SK-N-SH (cell line): ENCODE measurements at regions not wholly inside any gene's neighbourhood (a gene's known extent, or its start where the extent isn't known, plus 50 kb on each side); places are given as distances from the start of the nearest gene placed in this dataset.

Source experiments
- CTCF ChIA-PET: fragments of 300-600, 350-600 bp; formaldehyde crosslinking; extraction: SDS; loops from one replicate; lab custom pipeline; 2021; lab: Yijun Ruan, JAX
- POLR2A ChIA-PET: fragments of 350-600 bp; sonication (Branson Sonifier 250); formaldehyde crosslinking; extraction: SDS; loops from one replicate; lab custom pipeline; 2020; ENCODE audit warnings: antibody characterized with exemption, inconsistent platforms; lab: Yijun Ruan, JAX
- DNase-seq: peaks from one replicate; pipeline ENCODE4 v3.0.0; 2012
- H2AFZ ChIP-seq: fragments of 200-600 bp; sonication (generic); 2 replicates; pipeline ENCODE4 v1.8.1; 2016; ENCODE audit warnings: antibody characterized with exemption, mild to moderate bottlenecking, low read depth
- H3F3A ChIP-seq: fragments of 200-600 bp; sonication (generic); replicated peaks from 2 replicates; pipeline ENCODE3; 2016; ENCODE audit warnings: antibody characterized with exemption, mild to moderate bottlenecking; ENCODE audit not compliant: insufficient read depth
- H3K27ac ChIP-seq, 2 experiments: fragments of 200-500 bp in 1 of 2; fragments of 200-600 bp in 1 of 2; sonication (Bioruptor generic) in 1 of 2; sonication (generic), shearing (Covaris generic) in 1 of 2; 2 replicates each; pipeline versions ENCODE4 v1.5.1 to v1.6.1; 2014 to 2016; ENCODE audit warnings: low read depth in 2 of 2, inconsistent platforms in 1 of 2, low read length in 1 of 2, mild to moderate bottlenecking in 1 of 2, mixed read lengths in 1 of 2
- H3K27me3 ChIP-seq: fragments of 200-600 bp; sonication (generic), shearing (Covaris generic); 2 replicates; pipeline ENCODE4 v1.6.1; 2016; ENCODE audit warnings: mixed run types; ENCODE audit not compliant: insufficient read depth
- H3K36me3 ChIP-seq, 2 experiments: fragments of 200-500 bp in 1 of 2; fragments of 200-600 bp in 1 of 2; sonication (Bioruptor generic) in 1 of 2; sonication (generic) in 1 of 2; replicated peaks in 1 of 2; 2 replicates each; pipeline versions ENCODE3 to v1.5.1; 2014 to 2016; ENCODE audit warnings: low read length in 1 of 2, mild to moderate bottlenecking in 1 of 2; ENCODE audit not compliant: insufficient read depth in 2 of 2, control insufficient read depth in 1 of 2
- H3K4me1 ChIP-seq, 2 experiments: fragments of 200-500 bp in 1 of 2; fragments of 200-600 bp in 1 of 2; sonication (Bioruptor generic) in 1 of 2; sonication (generic), shearing (Covaris generic) in 1 of 2; 2 replicates each; pipeline versions ENCODE4 v1.5.1 to v1.6.1; 2014 to 2016; ENCODE audit warnings: low read depth in 1 of 2, low read length in 1 of 2, mixed run types in 1 of 2; ENCODE audit not compliant: insufficient read depth in 2 of 2, control insufficient read depth in 1 of 2
- H3K4me2 ChIP-seq: fragments of 200-600 bp; sonication (generic), shearing (Covaris generic); 2 replicates; pipeline ENCODE4 v1.6.1; 2017; ENCODE audit warnings: mixed run types
- H3K4me3 ChIP-seq, 2 experiments: fragments of 200-500 bp in 1 of 2; fragments of 200-600 bp in 1 of 2; sonication (Bioruptor generic) in 1 of 2; sonication (generic), shearing (Covaris generic) in 1 of 2; 2 replicates each; pipeline versions ENCODE4 v1.5.1 to v1.8.1; 2014 to 2016; ENCODE audit warnings: low read depth in 2 of 2, inconsistent platforms in 1 of 2, low read length in 1 of 2, mild to moderate bottlenecking in 1 of 2, mixed read lengths in 1 of 2, moderate library complexity in 1 of 2
- H3K79me2 ChIP-seq: fragments of 200-600 bp; sonication (generic); 2 replicates; pipeline ENCODE4 v1.8.1; 2017; ENCODE audit warnings: mild to moderate bottlenecking; ENCODE audit not compliant: insufficient read depth
- H3K9ac ChIP-seq: fragments of 200-600 bp; sonication (generic); 2 replicates; pipeline ENCODE4 v1.6.1; 2017; ENCODE audit warnings: mixed run types
- H3K9me2 ChIP-seq: fragments of 200-600 bp; sonication (generic); 2 replicates; pipeline ENCODE4 v1.6.1; 2017; ENCODE audit warnings: mixed run types
- H3K9me3 ChIP-seq: fragments of 200-600 bp; sonication (generic); 2 replicates; pipeline ENCODE4 v1.6.1; 2017; ENCODE audit warnings: mixed run types, mild to moderate bottlenecking, moderate library complexity
- H4K20me1 ChIP-seq: fragments of 200-600 bp; sonication (generic); 2 replicates; pipeline ENCODE4 v1.6.1; 2017; ENCODE audit warnings: mild to moderate bottlenecking, mixed run types; ENCODE audit not compliant: insufficient read depth
- FOXM1 ChIP-seq: IDR thresholded peaks from 2 replicates; pipeline ENCODE4 v1.4.0; 2012; ENCODE audit warnings: low read depth, mild to moderate bottlenecking
- GATA2 ChIP-seq: sonication (generic); formaldehyde crosslinking; IDR thresholded peaks from 2 replicates; pipeline ENCODE4 v1.5.0; 2020; ENCODE audit warnings: mild to moderate bottlenecking, missing genetic modification reagents
- IRF3 ChIP-seq: fragments of 150-350 bp; IDR thresholded peaks from 2 replicates; pipeline ENCODE4 v1.6.1; 2016; ENCODE audit warnings: mild to moderate bottlenecking, low read depth, low read length
- MEF2A ChIP-seq: IDR thresholded peaks from 2 replicates; pipeline ENCODE4 v1.4.0; 2012; ENCODE audit warnings: low read depth, borderline replicate concordance
- MXI1 ChIP-seq: IDR thresholded peaks from 2 replicates; pipeline ENCODE4 v1.6.1; 2012; ENCODE audit warnings: mild to moderate bottlenecking, low read depth, low read length, improper control_type of control experiment
- PBX3 ChIP-seq: IDR thresholded peaks from 2 replicates; pipeline ENCODE4; 2012
- POLR2AphosphoS5 ChIP-seq: IDR thresholded peaks from 2 replicates; pipeline ENCODE4 v1.6.1; 2012; ENCODE audit warnings: low read depth, low read length
- RAD21 ChIP-seq: IDR thresholded peaks from 2 replicates; pipeline ENCODE4 v1.6.1; 2012; ENCODE audit warnings: mild to moderate bottlenecking, low read length
- RXRA ChIP-seq: IDR thresholded peaks from 2 replicates; pipeline ENCODE4 v1.4.0; 2012; ENCODE audit warnings: low read depth, mild to moderate bottlenecking, borderline replicate concordance
- SIN3A ChIP-seq: IDR thresholded peaks from 2 replicates; pipeline ENCODE4 v1.6.1; 2012; ENCODE audit warnings: low read depth, mild to moderate bottlenecking, low read length, moderate library complexity, borderline replicate concordance
- TEAD4 ChIP-seq: IDR thresholded peaks from 2 replicates; pipeline ENCODE4 v1.4.0; 2012; ENCODE audit warnings: mild to moderate bottlenecking, borderline replicate concordance; ENCODE audit not compliant: insufficient read depth
- ZBTB33 ChIP-seq: IDR thresholded peaks from 2 replicates; pipeline ENCODE4 v1.4.0; 2012; ENCODE audit warnings: low read depth, borderline replicate concordance
- WGBS: methylation state at CpG from one replicate; pipeline ENCODE4 v1.1.6; 2017; ENCODE audit warnings: low lambda C conversion rate; 5-methylcytosine and 5-hydroxymethylcytosine counted together
- TF ChIP-seq, protein P1 (sequence below): fragments of 200-600 bp; sonication (generic); IDR thresholded peaks from 2 replicates; pipeline ENCODE4 v1.6.1; 2017; ENCODE audit warnings: antibody characterized with exemption, mild to moderate bottlenecking, moderate library complexity
- TF ChIP-seq, protein P2 (sequence below): IDR thresholded peaks from 2 replicates; pipeline ENCODE4 v1.6.1; 2012; ENCODE audit warnings: mild to moderate bottlenecking, low read depth, low read length, moderate library complexity
- TF ChIP-seq, protein P3 (sequence below): IDR thresholded peaks from 2 replicates; pipeline ENCODE4 v1.4.0; 2012; ENCODE audit warnings: low read depth, borderline replicate concordance
- TF ChIP-seq, protein P4 (sequence below): IDR thresholded peaks from 2 replicates; pipeline ENCODE4 v1.4.0; 2012; ENCODE audit warnings: low read depth

DNA sequence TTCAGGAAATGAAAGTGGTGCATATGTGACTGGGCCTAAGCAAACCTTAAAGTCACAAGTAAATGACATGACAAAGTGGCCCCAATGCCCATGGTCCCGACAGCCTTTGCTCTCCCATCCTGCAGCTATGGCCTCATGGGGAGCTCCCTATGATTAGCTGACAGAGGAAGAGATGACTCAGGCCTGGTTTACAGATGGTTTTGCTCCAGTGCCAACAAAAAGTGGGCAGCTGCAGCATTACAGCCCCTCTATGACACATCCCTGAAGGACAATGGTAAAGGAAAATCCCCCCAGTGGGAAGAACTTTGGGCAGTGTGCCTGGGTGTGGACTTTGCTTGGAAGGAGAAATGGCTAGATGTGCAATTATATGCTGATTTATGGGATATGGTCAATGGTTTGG is 105.1 kb upstream of the ADCY1 start (continued):
- no peak for TF ChIP-seq IRF3
- TF ChIP-seq MXI1 = no peak
- TF ChIP-seq, protein P1, sequence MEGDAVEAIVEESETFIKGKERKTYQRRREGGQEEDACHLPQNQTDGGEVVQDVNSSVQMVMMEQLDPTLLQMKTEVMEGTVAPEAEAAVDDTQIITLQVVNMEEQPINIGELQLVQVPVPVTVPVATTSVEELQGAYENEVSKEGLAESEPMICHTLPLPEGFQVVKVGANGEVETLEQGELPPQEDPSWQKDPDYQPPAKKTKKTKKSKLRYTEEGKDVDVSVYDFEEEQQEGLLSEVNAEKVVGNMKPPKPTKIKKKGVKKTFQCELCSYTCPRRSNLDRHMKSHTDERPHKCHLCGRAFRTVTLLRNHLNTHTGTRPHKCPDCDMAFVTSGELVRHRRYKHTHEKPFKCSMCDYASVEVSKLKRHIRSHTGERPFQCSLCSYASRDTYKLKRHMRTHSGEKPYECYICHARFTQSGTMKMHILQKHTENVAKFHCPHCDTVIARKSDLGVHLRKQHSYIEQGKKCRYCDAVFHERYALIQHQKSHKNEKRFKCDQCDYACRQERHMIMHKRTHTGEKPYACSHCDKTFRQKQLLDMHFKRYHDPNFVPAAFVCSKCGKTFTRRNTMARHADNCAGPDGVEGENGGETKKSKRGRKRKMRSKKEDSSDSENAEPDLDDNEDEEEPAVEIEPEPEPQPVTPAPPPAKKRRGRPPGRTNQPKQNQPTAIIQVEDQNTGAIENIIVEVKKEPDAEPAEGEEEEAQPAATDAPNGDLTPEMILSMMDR = no peak
- no peak for TF ChIP-seq RXRA
- no peak for TF ChIP-seq SIN3A
- no peak for TF ChIP-seq POLR2AphosphoS5
- no peak for TF ChIP-seq PBX3
- TF ChIP-seq, protein P2, sequence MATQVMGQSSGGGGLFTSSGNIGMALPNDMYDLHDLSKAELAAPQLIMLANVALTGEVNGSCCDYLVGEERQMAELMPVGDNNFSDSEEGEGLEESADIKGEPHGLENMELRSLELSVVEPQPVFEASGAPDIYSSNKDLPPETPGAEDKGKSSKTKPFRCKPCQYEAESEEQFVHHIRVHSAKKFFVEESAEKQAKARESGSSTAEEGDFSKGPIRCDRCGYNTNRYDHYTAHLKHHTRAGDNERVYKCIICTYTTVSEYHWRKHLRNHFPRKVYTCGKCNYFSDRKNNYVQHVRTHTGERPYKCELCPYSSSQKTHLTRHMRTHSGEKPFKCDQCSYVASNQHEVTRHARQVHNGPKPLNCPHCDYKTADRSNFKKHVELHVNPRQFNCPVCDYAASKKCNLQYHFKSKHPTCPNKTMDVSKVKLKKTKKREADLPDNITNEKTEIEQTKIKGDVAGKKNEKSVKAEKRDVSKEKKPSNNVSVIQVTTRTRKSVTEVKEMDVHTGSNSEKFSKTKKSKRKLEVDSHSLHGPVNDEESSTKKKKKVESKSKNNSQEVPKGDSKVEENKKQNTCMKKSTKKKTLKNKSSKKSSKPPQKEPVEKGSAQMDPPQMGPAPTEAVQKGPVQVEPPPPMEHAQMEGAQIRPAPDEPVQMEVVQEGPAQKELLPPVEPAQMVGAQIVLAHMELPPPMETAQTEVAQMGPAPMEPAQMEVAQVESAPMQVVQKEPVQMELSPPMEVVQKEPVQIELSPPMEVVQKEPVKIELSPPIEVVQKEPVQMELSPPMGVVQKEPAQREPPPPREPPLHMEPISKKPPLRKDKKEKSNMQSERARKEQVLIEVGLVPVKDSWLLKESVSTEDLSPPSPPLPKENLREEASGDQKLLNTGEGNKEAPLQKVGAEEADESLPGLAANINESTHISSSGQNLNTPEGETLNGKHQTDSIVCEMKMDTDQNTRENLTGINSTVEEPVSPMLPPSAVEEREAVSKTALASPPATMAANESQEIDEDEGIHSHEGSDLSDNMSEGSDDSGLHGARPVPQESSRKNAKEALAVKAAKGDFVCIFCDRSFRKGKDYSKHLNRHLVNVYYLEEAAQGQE = no peak
- no peak for TF ChIP-seq GATA2 (CRISPR knock-in tag)
- TF ChIP-seq RAD21 = no peak

- Histone ChIP-seq H2AFZ (no peak overlapping the region), H3K9me3 (no peaks in the 10 kb centered on the region), H4K20me1 (no peaks in the 10 kb centered on the region), H3K36me3 (no peaks in the 10 kb centered on the region), H3K4me3 (no peak overlapping the region), H3K4me1 (no peaks in the 10 kb centered on the region), H3K9me2 (0 out of 2 replicates have a peak, but pooled peaks cover 6% of the 10 kb centered on the region), H3F3A (no peaks in the 10 kb centered on the region), H3K4me2 (no peak overlapping the region), H3K9ac (no peak overlapping the region), H3K79me2 (no peaks in the 10 kb centered on the region), H3K27ac (no peak overlapping the region), H3K27me3 (no peaks in the 10 kb centered on the region)
- DNase-seq = no peak
- ChIA-PET CTCF (no interaction called here), POLR2A (no interaction called here)
- WGBS = 47% methylated on average over 3 of the region's 3 CpGs
- TF ChIP-seq, protein P3, sequence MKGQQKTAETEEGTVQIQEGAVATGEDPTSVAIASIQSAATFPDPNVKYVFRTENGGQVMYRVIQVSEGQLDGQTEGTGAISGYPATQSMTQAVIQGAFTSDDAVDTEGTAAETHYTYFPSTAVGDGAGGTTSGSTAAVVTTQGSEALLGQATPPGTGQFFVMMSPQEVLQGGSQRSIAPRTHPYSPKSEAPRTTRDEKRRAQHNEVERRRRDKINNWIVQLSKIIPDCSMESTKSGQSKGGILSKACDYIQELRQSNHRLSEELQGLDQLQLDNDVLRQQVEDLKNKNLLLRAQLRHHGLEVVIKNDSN = no peak
- TF ChIP-seq MEF2A (no peak), ZBTB33 (no peak), TEAD4 (no peak), FOXM1 (no peak), GATA2 (CRISPR knock-in tag) (no peak)
- TF ChIP-seq, protein P2 = no peak
- TF ChIP-seq, protein P4, sequence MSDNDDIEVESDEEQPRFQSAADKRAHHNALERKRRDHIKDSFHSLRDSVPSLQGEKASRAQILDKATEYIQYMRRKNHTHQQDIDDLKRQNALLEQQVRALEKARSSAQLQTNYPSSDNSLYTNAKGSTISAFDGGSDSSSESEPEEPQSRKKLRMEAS = no peak
Observed at GRCh38 chr7:45470031-45470430, 104.1 kb upstream of the ADCY1 start.
